Tibial nerve (tissue), 4 donors: ENCODE measurements at regions not wholly inside any gene's neighbourhood (a gene's known extent, or its start where the extent isn't known, plus 50 kb on each side); places are given as distances from the start of the nearest gene placed in this dataset.

ENCODE experiments used
- DNase-seq, 2 donors: peaks; one replicate each; pipeline ENCODE4 v3.0.0-alpha.2; 2019; ENCODE audit warnings: low spot score in 2 of 2
- H3K27ac ChIP-seq, 4 donors: fragments of 200-600 bp; sonication (generic) in 3 of 4; one replicate each; pipeline ENCODE4 v1.5.1; 2017 to 2019; ENCODE audit warnings: mild to moderate bottlenecking in 1 of 4
- H3K27me3 ChIP-seq, 2 donors: fragments of 200-600 bp; sonication (generic) in 1 of 2; one replicate each; pipeline versions ENCODE4 v1.5.1 to v1.6.0; 2017 to 2019
- H3K36me3 ChIP-seq, 3 donors: fragments of 200-600 bp; sonication (generic); one replicate each; pipeline ENCODE4 v1.5.1; 2018 to 2019
- H3K4me1 ChIP-seq, 4 donors: fragments of 200-600 bp; sonication (generic) in 3 of 4; one replicate each; pipeline ENCODE4 v1.5.1; 2017 to 2019
- H3K4me3 ChIP-seq, 4 donors: fragments of 200-600 bp; sonication (generic) in 3 of 4; one replicate each; pipeline ENCODE4 v1.5.1; 2017 to 2019; ENCODE audit warnings: mild to moderate bottlenecking in 1 of 4, moderate library complexity in 1 of 4
- H3K9me3 ChIP-seq, 4 donors: fragments of 200-600 bp; sonication (generic) in 3 of 4; one replicate each; pipeline ENCODE4 v1.5.1; 2017 to 2019
- CTCF ChIP-seq, 5 experiments: fragments of 200-600 bp in 3 of 5; fragments of 450-650 bp in 2 of 5; sonication (generic) in 3 of 5; IDR thresholded peaks; one replicate each; pipeline ENCODE4 v1.5.1; 2016 to 2019; ENCODE audit warnings: antibody characterized with exemption in 5 of 5, mild to moderate bottlenecking in 3 of 5, moderate library complexity in 2 of 5
- EP300 ChIP-seq, 2 donors: sonication (generic); formaldehyde crosslinking; IDR thresholded peaks; one replicate each; pipeline ENCODE4 v1.6.1; 2017; ENCODE audit warnings: antibody characterized with exemption in 2 of 2, mild to moderate bottlenecking in 1 of 2
- POLR2A ChIP-seq, 2 donors: fragments of 450-650 bp; IDR thresholded peaks; one replicate each; pipeline ENCODE4 v1.6.1; 2017; ENCODE audit warnings: antibody characterized with exemption in 2 of 2, mild to moderate bottlenecking in 2 of 2, moderate library complexity in 2 of 2
- WGBS, 2 donors: methylation state at CpG; one replicate each; pipeline ENCODE4 v1.1.5; 2018; 5-methylcytosine and 5-hydroxymethylcytosine counted together

- DNase-seq = no peak
- 73 to 76% methylated on average over 11 of the region's 11 CpGs for WGBS, 2 donors
- H3K4me1 ChIP-seq = no peaks in the 10 kb centered on the region
- no peak for TF ChIP-seq CTCF (IDR thresholded peaks at IDR 0.05)
- TF ChIP-seq EP300 (IDR thresholded peaks at IDR 0.05) = no peak
- no peak for TF ChIP-seq POLR2A (IDR thresholded peaks at IDR 0.05)
- no peak overlapping the region for H3K4me3 ChIP-seq
- H3K9me3 ChIP-seq = no peaks in the 10 kb centered on the region
- no peaks in the 10 kb centered on the region for H3K27me3 ChIP-seq
- H3K36me3 ChIP-seq = no peaks in the 10 kb centered on the region
- H3K27ac ChIP-seq = no peak overlapping the region
These were observed 173.7 kb downstream of the MYCN start for GRCh38 chr2:16114070-16114469.

DNA sequence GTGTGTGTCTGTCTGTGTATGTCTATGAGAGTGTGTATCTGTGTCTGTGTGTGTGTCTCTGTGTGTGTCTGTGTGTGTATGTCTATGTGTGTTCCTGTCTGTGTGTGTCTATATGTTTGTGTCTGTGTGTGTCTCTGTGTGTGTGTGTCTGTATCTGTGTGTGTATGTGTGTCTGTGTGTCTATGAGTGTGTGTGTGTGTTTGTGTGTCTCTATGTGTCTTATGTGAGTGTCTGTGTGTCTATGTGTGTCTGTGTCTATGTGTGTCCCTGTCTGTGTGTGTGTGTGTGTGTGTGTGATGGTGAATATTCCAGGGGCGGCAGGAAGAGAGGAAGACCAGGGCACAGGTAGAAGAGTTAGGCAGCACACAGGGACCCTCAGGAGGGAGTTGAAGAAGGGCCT is 173.2 kb downstream of the MYCN start:
- Histone ChIP-seq H3K4me1 (no peaks in the 10 kb centered on the region), H3K4me3 (no peak overlapping the region)
- 80 to 94% methylated on average over 1 of the region's 1 CpG for WGBS, 2 donors

GRCh38 chr2:16112972-16113560 is 172.7 kb downstream of the MYCN start:
- H3K4me3 ChIP-seq = no peak overlapping the region
- no peaks in the 10 kb centered on the region for H3K9me3 ChIP-seq
- H3K27ac ChIP-seq = no peak overlapping the region
- WGBS, 2 donors = 81 to 86% methylated on average over 3 of the region's 3 CpGs
- no peaks in the 10 kb centered on the region for H3K27me3 ChIP-seq
- no peaks in the 10 kb centered on the region for H3K36me3 ChIP-seq
- DNase-seq = no peak
- TF ChIP-seq POLR2A (IDR thresholded peaks at IDR 0.05) (no peak), EP300 (IDR thresholded peaks at IDR 0.05) (no peak), CTCF (IDR thresholded peaks at IDR 0.05) (no peak)
- no peaks in the 10 kb centered on the region for H3K4me1 ChIP-seq

More for the DNA sequence above, 173.2 kb downstream of the MYCN start:
- no peaks in the 10 kb centered on the region for H3K36me3 ChIP-seq
- H3K27ac ChIP-seq = no peak overlapping the region
- no peak for DNase-seq
- H3K27me3 ChIP-seq = no peaks in the 10 kb centered on the region
- TF ChIP-seq POLR2A (IDR thresholded peaks at IDR 0.05) = no peak
- TF ChIP-seq CTCF (IDR thresholded peaks at IDR 0.05) = no peak
- TF ChIP-seq EP300 (IDR thresholded peaks at IDR 0.05) = no peak
- no peaks in the 10 kb centered on the region for H3K9me3 ChIP-seq

- Histone ChIP-seq H3K9me3 (no peaks in the 10 kb centered on the region), H3K4me3 (no peak overlapping the region), H3K36me3 (no peaks in the 10 kb centered on the region), H3K27me3 (no peaks in the 10 kb centered on the region), H3K27ac (no peak overlapping the region), H3K4me1 (no peaks in the 10 kb centered on the region)
- no peak for TF ChIP-seq CTCF (IDR thresholded peaks at IDR 0.05)
- TF ChIP-seq EP300 (IDR thresholded peaks at IDR 0.05) = no peak
- TF ChIP-seq POLR2A (IDR thresholded peaks at IDR 0.05) = no peak
- no peak for DNase-seq
- WGBS, 2 donors = 85% methylated on average over 7 of the region's 7 CpGs
These were observed 172.1 kb downstream of the MYCN start for GRCh38 chr2:16112251-16112971.

DNA sequence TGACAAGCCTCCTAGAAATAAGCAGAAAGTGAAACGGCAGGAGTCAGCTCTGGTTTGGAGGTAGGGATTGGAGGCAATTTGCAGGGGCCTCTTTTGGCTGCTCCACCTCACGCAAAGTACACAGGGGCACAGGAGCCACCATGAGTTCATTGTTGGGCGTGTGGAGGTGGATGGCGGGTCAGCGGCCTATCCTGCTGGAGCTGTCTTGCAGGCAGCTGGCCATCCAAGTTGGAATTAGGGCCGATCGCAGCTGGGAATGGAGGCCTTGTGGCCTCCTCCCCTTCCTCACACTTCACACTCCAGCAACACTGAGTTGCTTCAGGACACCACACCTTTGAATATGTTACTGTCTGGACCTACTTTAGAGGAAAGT is 171.5 kb downstream of the MYCN start:
- Histone ChIP-seq H3K27ac (no peak overlapping the region), H3K4me3 (no peak overlapping the region), H3K36me3 (no peaks in the 10 kb centered on the region), H3K4me1 (no peaks in the 10 kb centered on the region), H3K9me3 (no peaks in the 10 kb centered on the region), H3K27me3 (no peaks in the 10 kb centered on the region)
- no peak for DNase-seq
- 93 to 99% methylated on average over 7 of the region's 7 CpGs for WGBS, 2 donors
- no peak for TF ChIP-seq CTCF (IDR thresholded peaks at IDR 0.05)
- no peak for TF ChIP-seq EP300 (IDR thresholded peaks at IDR 0.05)
- no peak for TF ChIP-seq POLR2A (IDR thresholded peaks at IDR 0.05)
